GM19099 (cell line): ENCODE measurements at regions not wholly inside any gene's neighbourhood (a gene's known extent, or its start where the extent isn't known, plus 50 kb on each side); places are given as distances from the start of the nearest gene placed in this dataset.

Experiments used
- POLR2A ChIP-seq: IDR thresholded peaks from 3 replicates; pipeline ENCODE4 v1.6.1; 2011; ENCODE audit warnings: low read depth; ENCODE audit not compliant: insufficient read length; ENCODE audit errors: extremely low read depth

- TF ChIP-seq POLR2A = no peak
These were observed 165.5 kb downstream of the C9orf50 start for GRCh38 chr9:129455151-129455995.

GRCh38 chr9:129454467-129455067 lies 166.3 kb downstream of the C9orf50 start:
- no peak for TF ChIP-seq POLR2A

GRCh38 chr9:129453734-129454133 lies 167.2 kb downstream of the C9orf50 start:
- no peak for TF ChIP-seq POLR2A

GRCh38 chr9:129451669-129452068 lies 169.2 kb downstream of the C9orf50 start:
- no peak for TF ChIP-seq POLR2A

- TF ChIP-seq POLR2A = no peak
These were observed 169.7 kb downstream of the C9orf50 start for GRCh38 chr9:129451089-129451656.

- no peak for TF ChIP-seq POLR2A
These were observed 171.8 kb downstream of the C9orf50 start for GRCh38 chr9:129449066-129449465.

GRCh38 chr9:129446828-129447550 lies 173.9 kb downstream of the C9orf50 start:
- TF ChIP-seq POLR2A = no peak

- TF ChIP-seq POLR2A = no peak
These were observed 175.1 kb downstream of the C9orf50 start for GRCh38 chr9:129445794-129446306.

- TF ChIP-seq POLR2A = no peak
These were observed 177.9 kb downstream of the C9orf50 start for GRCh38 chr9:129442803-129443511.

GRCh38 chr9:129441852-129442251 lies 179.0 kb downstream of the C9orf50 start:
- no peak for TF ChIP-seq POLR2A

GRCh38 chr9:129440435-129441186 lies 180.3 kb downstream of the C9orf50 start:
- TF ChIP-seq POLR2A = no peak

- no peak for TF ChIP-seq POLR2A
These were observed 181.7 kb downstream of the C9orf50 start for GRCh38 chr9:129439242-129439641.

- TF ChIP-seq POLR2A = no peak
These were observed 183.1 kb downstream of the C9orf50 start for GRCh38 chr9:129437626-129438323.

- TF ChIP-seq POLR2A = no peak
These were observed 183.9 kb downstream of the C9orf50 start for GRCh38 chr9:129436751-129437625.
